Suppressor macrophage treated with lipopolysaccharide for 4 hours (primary cell): ENCODE measurements at regions not wholly inside any gene's neighbourhood (a gene's known extent, or its start where the extent isn't known, plus 50 kb on each side); places are given as distances from the start of the nearest gene placed in this dataset.

Experiments
- DNase-seq: peaks from one replicate; pipeline ENCODE4 v3.0.0-alpha.2; 2020

- DNase-seq, result no peak
Measured at GRCh38 chr2:18922276-18922675, 332.9 kb upstream of the NT5C1B start.

- no peak for DNase-seq
Measured at GRCh38 chr2:18918280-18918679, 328.9 kb upstream of the NT5C1B start.

GRCh38 chr2:18915227-18915626, 325.9 kb upstream of the NT5C1B start:
- no peak for DNase-seq

GRCh38 chr2:18913512-18913911, 324.1 kb upstream of the NT5C1B start:
- no peak for DNase-seq

- no peak for DNase-seq
Measured at GRCh38 chr2:18912225-18912888, 323.0 kb upstream of the NT5C1B start.

- DNase-seq, result no peak
Measured at GRCh38 chr2:18911416-18911815, 322.0 kb upstream of the NT5C1B start.

GRCh38 chr2:18910843-18911242, 321.5 kb upstream of the NT5C1B start:
- DNase-seq, result no peak

- no peak for DNase-seq
Measured at GRCh38 chr2:18907937-18908336, 318.6 kb upstream of the NT5C1B start.

GRCh38 chr2:18907508-18907907, 318.1 kb upstream of the NT5C1B start:
- DNase-seq, result no peak

GRCh38 chr2:18903750-18904149, 314.4 kb upstream of the NT5C1B start:
- no peak for DNase-seq

GRCh38 chr2:18901242-18901641, 311.9 kb upstream of the NT5C1B start:
- DNase-seq, result no peak

GRCh38 chr2:18900691-18901141, 311.3 kb upstream of the NT5C1B start:
- no peak for DNase-seq

GRCh38 chr2:18899725-18900124, 310.4 kb upstream of the NT5C1B start:
- no peak for DNase-seq

GRCh38 chr2:18898271-18898670, 308.9 kb upstream of the NT5C1B start:
- DNase-seq, result no peak

- no peak for DNase-seq
Measured at GRCh38 chr2:18896125-18896764, 306.9 kb upstream of the NT5C1B start.

GRCh38 chr2:18891600-18892345, 302.4 kb upstream of the NT5C1B start:
- DNase-seq, result no peak

- no peak for DNase-seq
Measured at GRCh38 chr2:18889565-18890332, 300.4 kb upstream of the NT5C1B start.

GRCh38 chr2:18885457-18885856, 296.1 kb upstream of the NT5C1B start:
- DNase-seq, result no peak

- DNase-seq, result no peak
Measured at GRCh38 chr2:18883616-18884456, 294.5 kb upstream of the NT5C1B start.

GRCh38 chr2:18871430-18871829, 282.1 kb upstream of the NT5C1B start:
- DNase-seq, result no peak

GRCh38 chr2:18870307-18870706, 280.9 kb upstream of the NT5C1B start:
- DNase-seq, result no peak

GRCh38 chr2:18861951-18862350, 272.6 kb upstream of the NT5C1B start:
- DNase-seq, result no peak
